CD4-positive, alpha-beta T cell (primary cell): ENCODE measurements at regions not wholly inside any gene's neighbourhood (a gene's known extent, or its start where the extent isn't known, plus 50 kb on each side); places are given as distances from the start of the nearest gene placed in this dataset.

Source experiments
- ATAC-seq: fragments of 200-7000 bp; cut with Tn5 transposase; one replicate; pipeline ENCODE4 v1.10.0; 2022; ENCODE audit warnings: mild to moderate bottlenecking; ENCODE audit not compliant: poor library complexity
- CTCF ChIA-PET: fragments of 350-600 bp; sonication (Branson Sonifier 250); formaldehyde crosslinking; loops from one replicate; lab custom pipeline; 2021; ENCODE audit warnings: antibody characterized with exemption, inconsistent platforms; lab: Charles Lee
- POLR2A ChIA-PET: fragments of 350-600 bp; sonication (Branson Sonifier 250); formaldehyde crosslinking; loops from one replicate; lab custom pipeline; 2021; ENCODE audit warnings: antibody characterized with exemption, inconsistent platforms; lab: Charles Lee
- DNase-seq, 14 experiments: peaks; one replicate each; pipeline ENCODE4 v3.0.0-alpha.2; 2013 to 2020; ENCODE audit warnings: mixed read lengths in 2 of 14
- H3K27ac ChIP-seq, 2 donors: one replicate each; pipeline versions ENCODE4 v1.5.1 to v1.7.0; 2013; ENCODE audit warnings: low read length in 2 of 2, low read depth in 1 of 2, mild to moderate bottlenecking in 1 of 2
- H3K27me3 ChIP-seq, 2 experiments: 1 replicate in 1 of 2; 2 replicates in 1 of 2; pipeline versions ENCODE4 v1.6.1 to v1.7.0; 2013; ENCODE audit warnings: low read length in 2 of 2, control low read depth in 1 of 2, mild to moderate bottlenecking in 1 of 2, moderate library complexity in 1 of 2; ENCODE audit not compliant: insufficient read depth in 2 of 2, control insufficient read depth in 1 of 2
- H3K36me3 ChIP-seq: one replicate; pipeline ENCODE4 v1.6.1; 2013; ENCODE audit warnings: low read length, control low read depth; ENCODE audit not compliant: insufficient read depth
- H3K4me1 ChIP-seq: one replicate; pipeline ENCODE4 v1.6.1; 2013; ENCODE audit warnings: low read length, control low read depth; ENCODE audit not compliant: insufficient read depth
- H3K4me3 ChIP-seq: one replicate; pipeline ENCODE4 v1.5.1; 2013; ENCODE audit warnings: mild to moderate bottlenecking, low read length, moderate library complexity
- H3K9me3 ChIP-seq, 2 experiments: 1 replicate in 1 of 2; 2 replicates in 1 of 2; pipeline versions ENCODE4 v1.6.1 to v1.7.0; 2013; ENCODE audit warnings: low read length in 2 of 2, mild to moderate bottlenecking in 2 of 2, control low read depth in 1 of 2, moderate library complexity in 1 of 2; ENCODE audit not compliant: control insufficient read depth in 1 of 2, insufficient read depth in 1 of 2
- H3K27ac Mint-ChIP-seq: one replicate; pipeline ENCODE4 v1.8.0; 2020; ENCODE audit warnings: mixed read lengths
- H3K27me3 Mint-ChIP-seq: one replicate; pipeline ENCODE4 v1.8.0; 2021; ENCODE audit warnings: mixed read lengths
- H3K36me3 Mint-ChIP-seq: one replicate; pipeline ENCODE4 v1.8.0; 2021; ENCODE audit warnings: low read depth, mixed read lengths
- H3K4me1 Mint-ChIP-seq: one replicate; pipeline ENCODE4 v1.8.0; 2021; ENCODE audit warnings: low read depth, mixed read lengths
- H3K4me3 Mint-ChIP-seq: one replicate; pipeline ENCODE4 v1.8.0; 2020; ENCODE audit warnings: mild to moderate bottlenecking, mixed read lengths
- H3K9me3 Mint-ChIP-seq: one replicate; pipeline ENCODE4 v1.8.0; 2020; ENCODE audit warnings: mixed read lengths
- intact Hi-C, 2 experiments: fragments of 100-400 bp; cut with DNase I in 1 of 2; cut with micrococcal nuclease in 1 of 2; formaldehyde crosslinking; loops; one replicate each; pipeline versions ENCODE4 v1.15.1 to v1.9.0; 2023 to 2025; cut with DNase I, micrococcal nuclease
- TF ChIP-seq, protein P1 (sequence below): fragments of 200-600 bp; IDR thresholded peaks from one replicate; pipeline ENCODE4 v1.8.0; 2022; ENCODE audit warnings: antibody characterized with exemption, mild to moderate bottlenecking

DNA sequence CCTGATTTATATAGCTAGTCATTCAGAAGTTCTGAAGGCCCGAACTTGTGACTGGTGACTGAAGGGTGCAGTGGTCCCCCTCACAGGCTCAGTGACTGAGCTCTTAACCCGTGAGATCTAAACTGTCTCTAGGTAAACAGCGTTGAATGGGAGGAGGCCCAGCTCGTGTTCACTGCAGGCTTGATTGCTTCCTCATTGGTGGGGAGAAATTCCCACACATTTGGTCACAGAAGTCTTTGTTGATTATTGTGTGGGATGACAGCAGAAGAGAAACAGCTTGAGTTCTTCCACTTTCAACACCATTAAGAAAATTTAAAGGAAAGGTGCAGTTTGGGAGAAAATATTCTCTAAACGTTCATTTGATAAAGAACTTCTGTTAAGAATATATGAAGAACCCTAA lies 1178.0 kb downstream of the UQCRFS1 start:
- Histone ChIP-seq H3K9me3 (peaks cover 0 to 7% of the 10 kb centered on the region in 2 experiments), H3K4me1 (no peaks in the 10 kb centered on the region), H3K27me3 (no peaks in the 10 kb centered on the region), H3K27ac (no peak overlapping the region), H3K36me3 (no peaks in the 10 kb centered on the region), H3K4me3 (no peak overlapping the region)
- ChIA-PET CTCF (no interaction called here), POLR2A (no interaction called here)
- intact Hi-C loops, result no loop called here
- TF ChIP-seq, protein P1, sequence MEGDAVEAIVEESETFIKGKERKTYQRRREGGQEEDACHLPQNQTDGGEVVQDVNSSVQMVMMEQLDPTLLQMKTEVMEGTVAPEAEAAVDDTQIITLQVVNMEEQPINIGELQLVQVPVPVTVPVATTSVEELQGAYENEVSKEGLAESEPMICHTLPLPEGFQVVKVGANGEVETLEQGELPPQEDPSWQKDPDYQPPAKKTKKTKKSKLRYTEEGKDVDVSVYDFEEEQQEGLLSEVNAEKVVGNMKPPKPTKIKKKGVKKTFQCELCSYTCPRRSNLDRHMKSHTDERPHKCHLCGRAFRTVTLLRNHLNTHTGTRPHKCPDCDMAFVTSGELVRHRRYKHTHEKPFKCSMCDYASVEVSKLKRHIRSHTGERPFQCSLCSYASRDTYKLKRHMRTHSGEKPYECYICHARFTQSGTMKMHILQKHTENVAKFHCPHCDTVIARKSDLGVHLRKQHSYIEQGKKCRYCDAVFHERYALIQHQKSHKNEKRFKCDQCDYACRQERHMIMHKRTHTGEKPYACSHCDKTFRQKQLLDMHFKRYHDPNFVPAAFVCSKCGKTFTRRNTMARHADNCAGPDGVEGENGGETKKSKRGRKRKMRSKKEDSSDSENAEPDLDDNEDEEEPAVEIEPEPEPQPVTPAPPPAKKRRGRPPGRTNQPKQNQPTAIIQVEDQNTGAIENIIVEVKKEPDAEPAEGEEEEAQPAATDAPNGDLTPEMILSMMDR, result no peak
- Mint-ChIP-seq H3K27ac (no peak overlapping the region), H3K4me1 (no peaks in the 10 kb centered on the region), H3K9me3 (peaks cover 11% of the 10 kb centered on the region), H3K27me3 (no peaks in the 10 kb centered on the region), H3K36me3 (no peaks in the 10 kb centered on the region), H3K4me3 (no peak overlapping the region)
- no peak for ATAC-seq
- no peak for DNase-seq

- H3K36me3 Mint-ChIP-seq, result no peaks in the 10 kb centered on the region
- intact Hi-C loops, result no loop called here
- Histone ChIP-seq H3K9me3 (peaks cover 0 to 3% of the 10 kb centered on the region in 2 experiments), H3K4me1 (no peaks in the 10 kb centered on the region), H3K4me3 (no peak overlapping the region), H3K27ac (no peak overlapping the region), H3K27me3 (no peaks in the 10 kb centered on the region), H3K36me3 (no peaks in the 10 kb centered on the region)
- H3K9me3 Mint-ChIP-seq, result peaks cover 11% of the 10 kb centered on the region
- TF ChIP-seq, protein P1, result no peak
- no peaks in the 10 kb centered on the region for H3K4me1 Mint-ChIP-seq
- no peak overlapping the region for H3K4me3 Mint-ChIP-seq
- no peak overlapping the region for H3K27ac Mint-ChIP-seq
- ATAC-seq, result no peak
- ChIA-PET CTCF (no interaction called here), POLR2A (no interaction called here)
- no peaks in the 10 kb centered on the region for H3K27me3 Mint-ChIP-seq
- DNase-seq, result no peak
Measured at GRCh38 chr19:28028881-28029444, 1184.0 kb downstream of the UQCRFS1 start.

- Mint-ChIP-seq H3K27me3 (no peaks in the 10 kb centered on the region), H3K9me3 (peaks cover 5% of the 10 kb centered on the region), H3K36me3 (no peaks in the 10 kb centered on the region), H3K4me3 (no peak overlapping the region), H3K4me1 (no peaks in the 10 kb centered on the region), H3K27ac (no peak overlapping the region)
- no peak for ATAC-seq
- Histone ChIP-seq H3K9me3 (peaks cover 0 to 9% of the 10 kb centered on the region in 2 experiments), H3K4me3 (no peak overlapping the region), H3K36me3 (no peaks in the 10 kb centered on the region), H3K27me3 (no peaks in the 10 kb centered on the region), H3K27ac (no peak overlapping the region), H3K4me1 (no peaks in the 10 kb centered on the region)
- intact Hi-C loops, result no loop called here
- ChIA-PET POLR2A (no interaction called here), CTCF (no interaction called here)
- TF ChIP-seq, protein P1, result no peak
- DNase-seq, result no peak
Measured at GRCh38 chr19:28027116-28027515, 1185.8 kb downstream of the UQCRFS1 start.
